AG08396 (cell line): ENCODE measurements at regions not wholly inside any gene's neighbourhood (a gene's known extent, or its start where the extent isn't known, plus 50 kb on each side); places are given as distances from the start of the nearest gene placed in this dataset.
"Not testable (repeated sequence)": the region's sequence is repeated elsewhere in the genome, so short reads cannot be mapped to it uniquely, and the experiment has no call there.

Experiments
- DNase-seq: peaks from one replicate; pipeline ENCODE4 v3.0.0; 2012; ENCODE audit warnings: low spot score, mixed read lengths

DNA sequence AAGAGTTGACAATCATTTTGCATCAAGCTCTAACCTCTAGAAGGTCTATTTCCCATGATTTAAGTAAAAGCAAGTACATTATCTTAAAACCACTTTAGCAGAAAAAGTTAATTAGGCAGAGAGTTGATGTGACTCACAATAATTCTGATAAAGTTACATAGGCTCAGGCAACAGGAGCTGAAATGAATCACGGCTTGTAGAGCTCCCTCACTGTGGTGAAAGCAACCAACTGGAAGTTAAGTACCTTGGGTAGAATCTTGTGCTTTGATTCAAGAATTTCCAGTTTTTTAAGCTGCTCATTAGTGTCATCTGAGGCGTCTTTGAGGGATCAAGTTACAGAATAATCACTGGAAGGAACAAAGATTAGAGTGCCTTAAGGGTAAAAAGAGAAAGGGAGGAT is 68.9 kb upstream of the NFE2L3 start:
- DNase-seq: no peak

DNA sequence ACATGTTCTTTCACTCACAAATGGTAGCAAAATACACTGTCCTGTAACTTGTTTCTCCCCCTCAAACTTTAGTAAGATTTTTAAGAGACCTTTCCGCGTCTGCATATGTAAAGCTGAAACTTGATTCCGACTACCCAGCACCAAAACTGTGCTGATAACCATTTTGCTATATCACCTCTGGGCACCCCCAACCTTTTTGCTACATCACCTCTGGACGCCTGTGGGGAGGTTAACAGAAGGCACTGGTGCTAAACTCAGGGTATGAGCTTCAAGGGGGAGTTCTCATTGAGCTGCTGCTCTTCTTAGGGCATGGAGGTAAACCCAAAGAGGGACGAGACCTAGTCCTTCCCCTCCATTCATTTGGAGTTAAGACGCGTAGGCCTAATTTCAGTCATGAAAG is 67.6 kb upstream of the NFE2L3 start:
- DNase-seq: no peak

DNA sequence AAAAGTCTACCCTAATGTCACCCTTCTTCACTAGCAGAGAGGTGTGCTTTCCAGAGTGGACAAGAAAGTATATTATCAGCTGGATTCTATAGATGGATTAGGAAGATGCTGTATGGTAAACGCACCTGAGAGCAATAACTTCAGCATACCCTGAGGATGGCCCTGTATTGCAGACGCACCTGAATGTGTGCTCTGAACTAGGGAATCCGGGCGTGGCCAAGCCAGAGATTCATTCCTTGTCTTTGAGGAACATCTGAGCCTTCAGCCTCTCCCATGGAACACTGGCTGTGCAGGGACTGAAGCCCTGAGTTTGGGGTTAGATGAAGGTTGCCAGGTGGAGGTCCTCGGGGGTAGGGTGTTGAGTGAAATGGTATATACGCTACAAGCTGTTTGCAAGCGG is 66.2 kb upstream of the NFE2L3 start:
- no peak for DNase-seq

DNA sequence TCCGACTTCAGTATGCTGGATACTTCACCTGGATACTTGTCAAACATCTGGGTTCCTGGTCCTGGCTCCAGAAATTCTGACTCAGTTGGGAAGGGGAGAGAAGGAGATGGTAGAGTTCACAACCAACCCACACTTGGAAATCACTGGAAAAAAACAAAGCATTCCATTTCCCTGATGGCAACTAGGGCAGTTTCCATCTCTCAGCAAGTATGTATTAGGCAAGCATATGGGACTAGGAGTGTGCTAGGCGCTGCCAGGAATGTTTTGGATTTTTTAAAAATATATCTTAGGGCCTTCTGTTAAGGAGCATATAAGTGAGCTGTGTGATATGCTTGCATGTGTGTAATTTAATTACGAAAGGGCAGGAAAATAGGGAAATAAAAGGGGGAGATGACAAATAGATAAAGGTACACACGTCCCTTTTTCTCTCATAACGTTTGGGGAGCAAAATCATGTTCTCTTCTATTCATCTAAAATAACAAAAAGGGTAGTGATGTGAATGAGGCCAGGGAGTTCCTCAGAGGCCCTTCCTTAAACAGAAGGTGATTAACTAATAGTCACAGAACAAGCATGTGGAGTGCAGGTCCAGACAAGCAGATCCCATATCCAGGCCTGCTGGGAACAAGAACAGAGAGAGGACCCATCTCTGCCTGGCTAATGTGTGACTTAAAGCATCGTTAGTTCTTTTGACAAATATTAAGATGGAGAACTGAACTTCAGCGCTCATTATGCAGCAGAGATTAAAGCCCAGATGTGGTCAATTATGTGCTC is 64.5 kb upstream of the NFE2L3 start:
- no peak for DNase-seq

DNA sequence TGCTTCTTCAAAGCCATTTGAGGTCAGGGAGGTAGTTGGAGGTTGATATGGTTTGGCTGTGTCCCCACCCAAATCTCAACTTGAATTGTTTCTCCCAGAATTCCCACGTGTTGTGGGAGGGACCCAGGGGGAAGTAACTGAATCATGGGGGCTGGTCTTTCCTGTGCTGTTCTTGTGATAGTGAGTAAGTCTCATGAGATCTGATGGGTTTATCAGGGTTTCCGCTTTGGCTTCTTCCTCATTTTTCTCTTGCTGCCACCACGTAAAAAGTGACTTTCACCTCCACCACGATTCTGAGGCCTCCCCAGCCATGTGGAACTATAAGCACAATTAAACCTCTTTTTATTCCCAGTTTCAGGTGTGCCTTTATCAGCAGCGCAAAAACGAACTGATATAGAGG is 62.5 kb upstream of the NFE2L3 start:
- not testable (repeated sequence) for DNase-seq

DNA sequence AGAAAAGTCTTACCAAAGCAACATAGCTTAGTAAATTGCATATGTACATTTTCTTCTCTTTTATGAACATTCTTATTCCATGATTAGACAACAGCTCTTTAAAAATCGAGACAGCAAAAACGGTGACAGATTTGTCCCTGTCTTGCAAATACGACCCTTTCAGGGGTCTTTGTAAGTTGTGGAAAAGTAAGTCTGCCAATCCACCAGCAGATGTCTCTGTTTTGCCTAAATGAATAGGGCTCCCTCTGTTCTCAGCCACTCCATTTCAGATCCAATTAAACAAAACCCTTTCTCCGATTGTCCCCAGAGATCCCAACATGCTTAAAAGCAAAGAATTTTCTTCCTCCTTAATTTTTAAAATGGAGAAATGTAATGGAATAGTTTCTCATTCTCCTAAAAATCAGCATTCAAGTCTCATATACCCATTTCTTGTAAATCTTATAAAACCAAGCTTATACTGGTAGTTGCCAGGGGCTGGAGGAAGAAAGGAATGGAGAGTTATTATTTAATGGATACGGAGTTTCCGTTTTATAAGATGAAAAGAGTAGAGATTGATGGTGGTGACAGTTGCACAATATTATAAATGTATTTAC is 61.0 kb upstream of the NFE2L3 start:
- peak; percentile 63 for DNase-seq

DNA sequence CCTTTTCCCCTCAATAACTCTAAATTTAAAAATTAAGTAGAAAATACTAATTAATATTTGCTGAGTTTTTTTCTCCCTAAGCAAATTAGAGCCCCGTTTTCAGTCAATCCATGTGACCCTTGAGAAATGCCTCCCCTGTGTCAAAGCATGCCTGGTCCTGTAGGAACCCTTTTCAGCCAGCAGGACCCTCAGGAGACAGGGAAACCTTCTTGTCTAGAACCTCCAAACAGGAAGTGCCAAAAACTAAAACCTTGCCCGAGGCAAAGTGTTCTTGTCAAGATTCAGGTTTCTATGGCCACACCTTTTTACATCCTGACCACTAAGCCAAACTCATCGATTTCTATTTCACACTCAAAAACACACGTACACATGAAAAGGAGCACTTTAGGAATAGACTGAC is 60.1 kb upstream of the NFE2L3 start:
- no peak for DNase-seq

DNA sequence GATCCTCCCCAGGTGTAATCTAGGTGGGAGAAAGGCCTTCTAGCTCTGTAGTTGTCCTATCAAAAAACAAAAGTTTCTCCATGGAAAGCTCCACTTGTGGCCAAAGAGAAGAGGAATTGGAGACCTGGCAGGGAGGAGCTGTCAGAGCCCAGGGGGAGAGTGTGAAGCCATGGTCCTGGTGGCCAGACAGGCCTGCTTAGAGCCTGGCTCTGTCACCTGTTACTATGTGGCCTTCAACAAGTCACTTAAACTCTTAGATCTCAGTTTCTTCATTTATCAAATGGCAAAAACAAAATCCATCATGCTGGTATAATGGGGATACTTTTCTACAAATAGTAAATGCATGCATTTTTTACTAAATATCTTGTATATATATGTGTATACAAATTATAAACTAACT is 59.0 kb upstream of the NFE2L3 start:
- DNase-seq: no peak

DNA sequence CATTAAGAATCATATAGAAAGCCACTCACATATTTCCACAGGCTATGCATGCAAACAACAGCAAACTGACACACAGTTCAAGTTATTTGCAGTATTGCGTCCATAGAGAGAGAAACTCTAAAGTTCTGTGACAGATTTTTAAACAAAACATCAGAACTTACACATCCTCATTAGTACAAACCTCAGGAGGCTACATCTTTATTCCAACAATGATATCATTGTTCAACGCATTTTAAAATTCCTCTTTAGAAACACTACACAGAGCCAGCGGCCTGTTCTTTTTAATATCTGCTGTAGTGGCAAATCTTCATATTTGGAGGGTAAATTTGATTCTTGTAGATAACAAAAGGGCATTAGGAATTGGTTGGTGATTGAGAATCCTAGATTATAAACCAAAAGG is 55.9 kb upstream of the NFE2L3 start:
- DNase-seq: no peak

DNA sequence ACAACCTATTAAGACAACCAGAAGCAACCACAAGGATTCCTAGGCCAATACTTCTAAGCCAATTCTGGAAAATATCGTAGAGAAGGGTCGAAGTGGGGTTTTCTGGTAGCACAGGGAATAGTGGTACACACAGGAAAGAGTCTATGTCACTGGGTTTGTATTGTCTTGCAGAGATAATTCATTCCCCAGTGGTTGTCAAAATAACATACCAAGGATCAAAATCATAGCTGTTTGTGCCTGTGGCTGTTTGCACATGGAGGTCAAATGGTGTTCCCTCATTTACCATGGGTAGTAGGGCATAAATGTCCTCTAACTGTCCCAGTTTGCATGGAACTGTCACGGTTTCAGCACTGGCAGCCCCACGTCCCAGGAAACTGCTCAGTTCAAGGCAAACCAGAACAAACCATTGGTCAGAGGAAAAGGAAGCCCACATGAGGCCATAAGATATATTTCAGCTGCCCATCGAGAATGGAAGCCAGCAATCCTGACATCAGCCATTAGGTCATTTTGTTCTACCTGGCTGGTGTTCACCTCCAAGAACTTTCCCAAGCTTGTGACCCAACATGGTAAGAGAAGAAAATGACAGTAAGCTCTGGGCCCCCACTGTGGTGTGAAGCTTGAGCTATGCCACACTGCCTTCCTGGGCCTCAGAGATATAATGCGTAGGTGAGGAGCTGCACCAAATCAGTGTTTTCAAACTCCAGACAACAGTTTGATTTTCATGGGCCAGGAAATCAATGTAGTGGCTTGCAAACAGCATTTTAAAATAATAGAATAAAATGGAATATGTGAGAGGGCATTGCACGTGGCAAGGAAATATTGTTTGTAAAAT is 53.9 kb upstream of the NFE2L3 start:
- no peak for DNase-seq

DNA sequence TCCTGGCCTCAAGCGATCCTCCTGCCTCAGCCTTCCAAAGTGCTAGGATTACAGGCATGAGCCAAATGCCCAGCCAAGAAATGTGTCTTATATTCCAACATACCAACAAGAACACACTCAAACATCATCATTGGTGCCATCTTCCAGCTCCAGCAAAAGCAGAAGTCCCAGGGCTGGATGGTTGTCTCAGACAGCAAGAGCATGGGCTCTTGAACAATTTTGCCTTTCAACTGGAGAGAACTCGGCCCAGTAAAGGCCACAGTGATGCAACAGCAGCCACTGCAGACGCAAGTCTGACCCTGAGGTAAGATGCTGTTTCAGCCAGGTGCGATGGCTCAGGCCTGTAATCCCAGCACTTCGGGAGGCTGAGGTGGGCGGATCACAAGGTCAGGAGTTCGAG is 52.8 kb upstream of the NFE2L3 start:
- DNase-seq: no peak

DNA sequence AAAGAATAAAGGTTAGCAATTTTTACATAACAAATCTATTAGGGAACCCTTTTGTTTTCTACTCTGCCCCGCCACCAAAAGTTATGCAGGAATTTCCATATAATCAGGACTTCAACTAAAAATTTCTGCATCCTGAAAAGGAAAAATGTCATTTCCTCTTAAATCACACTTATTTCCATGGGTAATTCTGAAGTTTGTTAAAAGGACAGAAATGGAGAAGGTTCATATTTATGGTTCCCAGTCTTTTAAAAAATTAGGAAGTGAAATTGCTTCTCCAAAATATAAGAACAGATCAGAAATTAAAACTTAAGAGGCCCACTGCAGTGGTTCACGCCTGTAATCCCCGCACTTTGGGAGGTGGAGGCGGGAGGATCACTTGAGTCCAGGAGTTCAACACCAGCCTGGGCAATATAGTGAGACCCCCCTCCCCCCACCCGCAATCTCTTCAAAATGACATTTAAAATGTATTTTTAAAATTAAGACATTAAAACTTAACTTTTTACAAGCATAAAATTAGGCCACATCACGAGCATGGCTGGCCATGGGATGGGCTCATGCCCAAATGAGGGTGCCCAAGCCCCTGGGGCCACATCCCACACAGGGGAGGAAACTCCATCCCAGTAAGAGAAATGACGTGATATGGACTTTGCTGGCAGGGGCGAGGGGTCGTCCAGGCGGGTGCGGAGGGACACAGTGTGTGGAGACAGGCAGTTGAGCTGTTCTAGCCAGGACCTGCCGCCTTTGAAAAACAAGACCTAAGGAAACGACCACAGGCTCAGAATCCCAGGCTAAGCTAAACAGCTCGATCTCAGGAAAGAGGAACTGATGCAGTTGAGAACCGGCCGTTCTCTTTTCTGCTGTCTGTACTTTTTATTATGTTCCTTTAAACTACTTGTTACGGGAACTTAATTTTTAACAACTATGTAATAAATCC is 51.3 kb upstream of the NFE2L3 start:
- no peak for DNase-seq

DNA sequence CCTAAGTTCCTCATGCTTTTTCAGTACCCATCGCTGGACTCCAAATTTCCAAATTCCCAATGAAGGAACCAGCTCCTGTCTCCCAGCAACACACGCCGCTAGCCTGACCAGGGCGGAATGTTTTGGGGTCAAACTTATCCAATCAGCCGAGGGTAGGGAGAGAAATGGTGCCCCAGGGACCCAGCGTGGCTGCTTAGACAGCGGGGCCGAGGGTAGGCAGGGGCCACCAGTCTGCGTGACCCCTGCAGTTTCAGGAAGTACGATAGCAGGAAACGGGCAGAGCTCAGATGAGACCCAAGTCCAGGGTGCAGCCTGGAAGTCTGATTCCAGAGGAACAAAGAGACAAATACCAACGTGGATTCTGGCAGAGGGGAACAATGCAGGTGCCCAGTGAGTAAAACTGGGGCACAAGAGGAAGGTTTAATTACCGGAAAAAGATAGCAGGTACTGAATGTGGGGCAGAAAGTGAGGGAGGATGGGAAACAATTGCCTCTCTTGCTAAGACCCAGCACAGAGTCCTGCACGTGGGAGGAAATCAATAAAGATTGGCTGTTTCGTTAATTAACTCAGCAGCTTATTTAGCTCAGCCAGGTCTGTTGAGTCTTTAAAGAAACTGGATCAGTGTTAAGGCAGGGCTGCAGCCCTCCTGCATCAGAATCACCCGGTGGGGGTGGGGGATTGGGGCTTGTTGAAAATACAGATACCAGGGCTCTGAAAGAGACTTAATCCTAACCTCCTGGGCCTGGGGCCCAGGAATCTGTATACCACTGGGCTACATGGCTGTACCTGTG is 50.4 kb upstream of the NFE2L3 start:
- DNase-seq: no peak

DNA sequence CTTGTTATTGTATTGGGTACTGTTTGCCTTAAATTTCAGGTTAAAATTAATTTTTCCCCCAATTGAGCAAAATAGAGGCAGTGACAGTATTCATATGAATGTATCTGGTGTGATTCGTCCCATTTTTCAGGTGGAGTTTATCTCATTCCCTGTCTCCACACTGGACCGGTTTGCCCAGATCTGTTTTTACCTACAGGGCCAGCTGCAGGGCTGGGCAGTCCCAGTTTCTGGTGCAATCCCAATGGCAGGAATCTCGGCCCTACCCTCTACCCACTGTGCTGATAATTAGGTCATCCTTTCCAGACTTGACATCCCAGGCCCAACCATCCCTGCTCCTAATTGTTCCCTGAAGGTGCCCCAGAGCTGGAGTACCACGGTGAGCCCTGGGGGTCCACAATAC is 49.8 kb upstream of the NFE2L3 start:
- DNase-seq: no peak
